ENCODE measurements at regions not wholly inside any gene's neighbourhood (a gene's known extent, or its start where the extent isn't known, plus 50 kb on each side); places are given as distances from the start of the nearest gene placed in this dataset.

DNA sequence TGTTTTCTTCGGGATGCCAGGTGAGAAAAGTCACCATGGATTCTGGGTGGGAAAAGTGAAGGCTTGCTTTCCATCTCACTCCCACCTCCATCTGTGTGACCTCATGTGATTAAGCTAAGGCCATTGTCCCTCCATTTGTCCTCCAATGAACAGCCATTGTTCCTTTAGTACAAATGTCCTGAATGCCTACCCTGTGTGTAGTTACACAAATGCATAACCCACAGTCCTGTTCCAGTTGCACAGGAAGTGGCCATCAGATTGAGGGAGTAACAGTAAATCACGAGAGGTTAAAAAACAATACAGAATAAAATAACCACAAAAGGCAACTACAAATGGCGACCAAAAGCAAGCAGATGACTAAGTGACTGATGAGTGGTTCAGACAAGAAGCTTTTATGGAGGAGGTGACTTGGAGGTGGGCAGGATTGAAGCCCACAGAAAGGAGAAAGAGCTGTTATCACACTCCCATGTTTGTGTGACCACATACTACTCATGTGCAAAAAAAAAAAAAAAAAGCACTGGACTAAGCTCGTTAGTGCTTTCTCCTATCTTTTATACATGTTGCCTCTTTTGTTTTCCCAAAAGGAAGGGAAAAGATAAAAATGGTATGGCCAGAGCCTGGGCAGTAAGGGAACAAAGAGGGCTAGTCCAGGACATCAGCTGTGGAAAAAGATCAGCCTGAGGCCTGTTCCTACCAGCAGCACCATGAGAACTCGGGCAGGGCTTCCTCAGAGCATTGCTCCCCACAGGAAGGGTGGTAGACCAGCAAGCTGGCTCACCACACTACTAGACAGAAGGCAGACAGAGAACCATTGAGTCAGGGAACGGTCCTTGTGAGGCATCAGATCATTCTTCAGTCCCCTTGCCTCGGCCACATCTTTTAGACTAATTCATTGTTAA lies 111.0 kb downstream of the TFAP2A start:
- no peak for DNase-seq

DNA sequence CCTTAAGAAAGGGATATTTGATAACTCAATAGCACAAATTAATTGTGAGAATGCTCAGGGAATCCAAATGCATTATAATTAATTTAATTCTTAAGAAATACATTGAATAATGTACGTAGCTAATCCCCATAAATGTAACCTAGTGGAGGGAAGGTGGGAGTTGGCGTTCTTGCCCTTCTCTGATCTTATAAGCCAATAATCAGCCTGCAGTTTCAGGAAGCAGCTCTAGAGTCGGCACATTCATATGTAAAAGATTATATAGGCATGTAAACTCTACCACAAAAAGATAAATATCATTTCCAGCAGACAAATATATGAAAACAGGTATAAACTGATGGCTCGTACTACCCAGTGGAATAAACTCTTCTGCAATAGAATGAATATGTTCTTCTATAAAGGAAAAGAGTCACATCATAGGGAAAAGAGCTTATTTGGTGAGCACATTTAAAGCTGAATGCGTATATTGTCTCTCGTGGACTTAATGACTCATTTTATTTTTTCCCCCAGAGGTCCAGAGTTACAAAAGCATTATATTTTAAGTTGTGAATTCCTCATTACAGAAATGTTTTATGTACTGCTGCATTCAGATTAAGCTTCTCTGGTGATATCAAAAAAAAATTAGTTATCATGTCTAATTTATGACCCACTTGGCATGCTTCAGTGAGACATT lies 112.2 kb downstream of the TFAP2A start:
- DNase-seq: no peak

DNA sequence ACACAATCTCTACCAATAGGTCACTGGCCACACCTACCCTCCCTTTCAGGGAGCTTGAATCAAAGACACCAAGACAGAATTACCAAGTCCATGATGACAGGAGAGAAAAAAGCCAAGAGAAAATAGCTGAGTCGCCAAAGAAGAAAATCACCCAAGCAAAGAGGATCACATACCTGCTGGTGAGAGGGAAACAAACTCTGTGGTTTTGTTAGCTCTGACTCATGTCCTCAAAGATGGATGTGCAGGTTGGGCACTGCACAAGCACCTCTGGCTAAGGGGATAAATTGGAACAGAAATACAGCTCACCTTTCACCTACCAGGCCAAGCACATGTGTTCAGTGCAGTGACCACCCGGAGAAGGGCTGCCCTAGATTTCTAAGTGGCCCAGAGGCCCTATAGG lies 114.8 kb downstream of the TFAP2A start:
- DNase-seq: no peak

DNA sequence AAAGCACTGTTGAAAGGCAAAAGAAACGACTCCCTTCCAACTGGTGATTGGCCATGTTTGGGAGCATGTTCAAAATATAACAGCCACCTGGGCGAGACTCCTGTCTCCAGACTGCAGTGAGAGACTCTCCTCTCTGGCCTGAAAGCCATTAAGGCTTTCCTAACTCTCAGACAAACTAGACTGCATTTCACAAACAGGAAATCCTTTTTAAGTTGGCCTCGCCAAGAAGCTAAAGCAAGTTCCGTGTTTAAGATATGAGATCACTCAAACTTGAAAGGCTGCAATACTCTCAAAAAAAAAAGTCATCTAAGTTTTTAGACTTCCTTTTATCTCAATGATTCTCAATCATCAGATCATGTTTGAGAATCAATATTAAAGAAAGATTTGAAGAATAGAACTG lies 117.0 kb downstream of the TFAP2A start:
- no peak for DNase-seq

DNA sequence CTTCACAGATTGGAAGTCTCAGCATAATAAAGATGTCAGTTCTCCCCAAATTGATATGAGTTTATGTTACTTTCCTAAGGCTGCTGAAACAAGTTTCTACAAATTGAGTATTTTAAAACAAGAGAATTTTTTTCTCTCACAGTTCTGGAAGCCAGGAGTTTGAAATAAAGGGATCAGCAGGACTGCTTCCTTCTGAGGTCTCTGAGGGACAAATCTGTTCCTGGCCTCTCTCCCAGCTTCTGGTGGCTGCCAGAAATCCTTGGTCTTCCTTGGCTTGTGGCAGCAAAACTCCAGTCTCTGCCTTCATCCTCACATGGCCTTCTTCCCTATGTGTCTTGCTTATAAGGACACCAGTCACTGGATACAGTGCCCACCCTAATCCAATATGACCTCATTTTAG lies 136.1 kb downstream of the TFAP2A start:
- no peak for DNase-seq

DNA sequence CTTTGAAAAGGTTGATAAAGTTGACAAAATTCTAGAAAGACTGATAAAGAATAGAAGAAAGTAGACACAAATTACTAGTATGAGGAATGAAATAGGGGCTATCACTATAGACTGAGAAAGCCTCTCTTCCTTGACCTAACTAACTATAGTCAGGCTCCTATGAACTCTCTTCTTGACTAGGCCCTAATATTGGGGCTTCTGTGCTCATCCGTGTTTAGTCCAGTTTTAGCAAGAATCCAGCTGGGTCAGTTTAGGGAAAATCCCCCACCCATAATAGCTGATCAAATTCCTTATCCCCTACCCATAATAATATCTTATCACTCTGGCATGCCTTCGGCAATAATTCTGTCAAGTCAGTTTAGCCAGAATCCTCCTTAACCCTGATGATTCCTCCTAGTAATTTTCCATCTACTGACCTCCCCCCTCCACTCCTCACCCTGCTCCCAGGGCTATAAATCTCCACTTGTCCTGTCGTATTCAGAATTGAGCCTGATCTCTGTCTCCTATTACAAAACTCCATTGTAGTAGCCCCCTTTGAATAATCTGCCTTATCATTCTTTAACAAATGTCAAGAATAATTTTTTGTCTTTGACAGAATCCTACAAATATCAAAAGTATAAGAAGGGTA lies 138.1 kb downstream of the TFAP2A start:
- no peak for DNase-seq

DNA sequence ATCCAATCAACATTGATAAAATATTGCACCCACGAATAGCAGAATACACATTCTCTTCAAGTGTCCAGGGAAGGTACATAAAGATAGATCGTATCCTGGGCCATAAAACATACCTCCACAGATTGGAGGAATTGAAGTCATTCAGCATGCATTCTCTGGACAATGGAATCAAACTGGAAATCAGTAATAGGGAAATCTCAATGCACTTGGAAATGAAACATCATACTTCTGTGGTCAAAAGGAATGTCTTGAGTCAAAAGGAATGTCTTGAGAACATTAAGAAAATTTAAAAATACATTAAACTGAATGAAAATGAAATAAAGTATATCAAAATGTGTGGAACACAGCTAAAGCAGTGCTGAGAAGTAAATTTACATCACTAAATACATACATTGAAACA lies 138.8 kb downstream of the TFAP2A start:
- DNase-seq: no peak

DNA sequence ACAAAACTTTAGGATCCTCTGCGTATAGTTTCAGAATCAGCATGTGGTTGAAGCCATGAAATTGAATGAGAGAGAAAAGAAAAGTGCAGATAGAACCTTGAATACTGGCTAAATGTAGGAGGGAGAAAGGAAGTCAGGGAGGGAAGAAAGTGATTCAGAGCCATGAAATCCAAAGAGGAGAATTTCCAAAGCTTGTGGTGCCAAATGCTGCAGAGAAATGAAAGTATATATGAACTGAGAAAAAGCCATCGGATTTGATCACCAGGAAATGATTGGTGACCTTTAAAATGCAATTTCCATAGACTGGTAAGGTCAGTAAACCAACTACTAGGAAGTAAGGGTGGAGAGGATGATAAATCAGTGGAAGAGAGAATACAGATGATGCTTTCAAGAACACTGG lies 142.3 kb downstream of the TFAP2A start:
- no peak for DNase-seq

DNA sequence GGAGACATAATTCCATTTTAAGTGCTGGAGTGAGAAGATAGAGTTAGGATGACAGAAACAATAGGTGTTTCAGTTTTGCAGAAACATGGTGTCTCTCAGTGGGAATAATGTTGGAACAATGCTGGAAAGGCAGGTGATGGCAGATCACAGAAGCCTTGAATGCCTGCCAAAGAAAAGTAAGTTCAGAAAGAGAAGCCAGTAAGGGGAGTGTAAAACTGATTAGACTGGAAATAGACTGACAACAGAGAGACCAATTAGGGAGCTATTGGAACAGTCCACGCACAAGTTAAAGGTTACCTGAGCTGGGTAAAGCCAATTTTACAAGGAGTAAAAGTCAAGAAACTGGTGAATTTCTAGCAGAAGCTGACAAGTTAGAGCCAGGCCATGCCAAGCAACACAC lies 142.9 kb downstream of the TFAP2A start:
- DNase-seq: no peak

DNA sequence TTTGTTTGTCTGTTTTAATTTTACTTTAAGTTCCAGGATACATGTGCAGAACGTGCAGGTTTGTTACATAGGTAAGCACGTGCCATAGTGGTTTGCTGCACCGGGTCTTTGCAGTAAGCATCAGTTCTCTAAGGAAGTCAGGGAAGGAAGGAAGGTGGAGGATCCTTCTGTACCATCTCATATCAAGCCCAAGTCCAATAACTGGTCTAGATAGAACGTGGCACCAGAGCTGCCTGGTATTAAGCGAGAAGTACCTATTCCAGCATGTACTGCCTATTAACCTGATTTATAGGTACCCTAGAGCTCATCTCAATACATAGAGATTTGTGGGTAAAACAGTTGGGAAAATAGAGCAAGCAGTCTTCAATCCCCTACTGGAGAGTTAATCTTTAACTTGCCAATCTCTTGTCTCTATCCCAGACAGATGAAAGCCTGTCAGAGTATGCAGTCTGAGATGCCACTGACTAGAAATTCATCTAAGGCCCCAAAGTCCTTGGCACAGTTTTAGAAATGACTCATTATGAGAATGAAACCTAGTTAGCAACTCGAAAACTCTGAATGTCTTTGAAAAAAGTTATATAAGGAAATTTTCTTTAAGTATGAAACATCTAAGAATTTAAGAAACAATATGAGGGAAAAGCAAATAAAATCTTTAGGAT lies 144.9 kb downstream of the TFAP2A start:
- no peak for DNase-seq

DNA sequence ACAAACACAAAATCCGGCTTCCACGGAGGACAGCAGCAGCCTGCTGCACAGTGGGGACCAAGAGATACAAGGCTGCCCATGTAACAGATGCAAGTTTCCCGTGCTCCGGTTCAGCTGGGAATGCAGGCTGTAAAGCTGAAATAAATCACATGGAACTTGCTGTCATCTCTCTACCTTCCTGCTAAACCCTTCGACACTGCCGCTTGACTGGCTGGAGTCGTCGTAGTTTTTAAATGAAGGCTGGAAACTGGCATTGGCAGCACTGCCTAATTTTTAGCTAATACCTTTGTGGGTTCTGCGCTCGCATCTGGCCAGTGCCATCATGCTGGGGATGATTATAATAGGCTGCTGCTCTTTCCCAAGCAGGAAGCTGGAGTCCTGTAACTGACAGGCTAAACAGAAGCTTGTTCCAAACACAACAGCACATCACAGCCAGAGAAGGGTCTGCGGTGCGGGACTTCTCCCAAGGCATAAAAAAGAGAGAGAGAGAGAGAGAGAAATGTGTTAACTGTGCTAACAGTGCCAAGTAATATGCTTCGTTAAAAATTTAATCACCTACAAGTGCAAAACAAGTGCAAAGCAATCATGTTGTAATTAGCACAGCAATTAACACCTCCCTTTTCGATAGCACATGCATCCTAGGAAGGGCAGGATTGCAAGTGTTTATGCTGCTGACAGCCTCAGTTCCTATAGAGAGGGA lies 146.1 kb downstream of the TFAP2A start:
- no peak for DNase-seq

DNA sequence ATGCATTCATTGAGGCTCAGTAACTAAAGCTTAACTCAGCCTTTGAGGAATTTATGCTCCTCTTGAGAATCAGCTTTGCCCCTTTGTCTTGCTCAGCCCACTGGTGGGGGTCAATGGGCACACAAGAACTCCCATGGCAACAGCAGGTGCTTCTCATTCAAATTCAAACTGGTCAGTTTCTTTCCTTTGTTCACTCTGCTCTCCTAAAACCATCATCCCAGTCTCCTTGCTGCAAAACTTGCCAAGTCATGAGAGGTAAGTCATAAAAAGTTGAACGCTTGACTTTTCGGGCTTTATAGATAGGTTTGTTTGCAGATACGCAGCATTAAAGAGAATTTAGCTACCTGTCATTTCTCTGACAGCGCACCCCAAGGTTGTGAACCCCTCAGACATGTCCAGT lies 146.8 kb downstream of the TFAP2A start:
- DNase-seq: no peak

DNA sequence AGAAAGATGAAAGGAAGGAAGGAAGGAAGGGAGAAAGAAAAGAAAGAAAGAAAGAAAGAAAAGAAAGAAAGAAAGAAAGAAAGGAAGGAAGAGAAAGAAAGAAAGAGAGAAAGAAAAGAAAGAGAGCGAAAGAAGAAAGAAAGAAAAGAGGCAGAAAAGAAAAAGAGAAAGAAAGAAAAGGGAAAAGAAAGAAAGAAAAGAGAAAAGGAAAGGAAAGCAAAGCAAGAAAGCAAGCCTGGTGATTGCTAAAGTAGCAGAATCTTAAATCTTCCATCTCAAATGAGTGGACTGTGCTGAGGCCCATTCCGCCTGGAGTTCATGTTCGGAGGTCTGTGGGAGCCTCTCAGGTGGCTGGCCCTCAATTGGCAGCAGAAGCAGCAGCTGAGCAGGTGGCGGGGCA lies 148.4 kb downstream of the TFAP2A start:
- no peak for DNase-seq

DNA sequence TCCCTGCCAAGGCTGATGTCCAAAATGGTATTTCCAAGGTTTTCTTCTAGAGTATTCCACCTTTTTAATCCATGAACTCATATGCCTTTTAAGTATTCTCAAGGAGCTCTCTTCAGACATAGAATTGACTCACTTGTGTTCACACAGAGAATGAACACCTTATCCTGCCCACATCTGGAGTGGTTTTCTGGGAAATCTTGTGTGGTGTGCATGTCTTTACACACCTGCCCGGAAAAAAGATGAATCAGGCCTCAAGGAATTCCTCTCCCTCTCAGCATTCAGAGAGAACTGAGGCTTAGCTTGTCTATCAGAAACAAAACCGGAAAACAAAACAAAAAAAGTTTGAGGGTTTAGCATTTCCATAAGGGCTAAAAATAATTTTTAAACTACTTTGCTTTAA lies 148.8 kb downstream of the TFAP2A start:
- DNase-seq: no peak

DNA sequence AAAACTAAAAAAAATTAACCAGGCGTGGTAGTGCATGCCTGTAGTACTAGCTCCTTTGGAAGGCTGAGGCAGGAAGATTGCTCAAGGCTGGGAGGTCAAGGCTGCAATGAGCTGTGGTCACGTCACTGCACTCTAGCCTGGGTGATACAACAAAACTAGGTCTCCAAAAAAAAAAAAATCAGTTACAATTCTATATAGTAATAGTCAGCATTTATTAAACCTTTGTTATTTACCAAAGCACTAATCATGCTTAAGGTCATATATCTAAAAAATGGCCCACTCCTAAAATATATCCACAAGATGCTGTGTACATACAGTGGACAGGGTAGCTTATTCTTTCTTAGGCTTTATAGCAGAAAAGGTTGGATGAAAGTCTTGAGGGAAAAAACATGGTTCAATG lies 152.4 kb downstream of the TFAP2A start:
- no peak for DNase-seq

DNA sequence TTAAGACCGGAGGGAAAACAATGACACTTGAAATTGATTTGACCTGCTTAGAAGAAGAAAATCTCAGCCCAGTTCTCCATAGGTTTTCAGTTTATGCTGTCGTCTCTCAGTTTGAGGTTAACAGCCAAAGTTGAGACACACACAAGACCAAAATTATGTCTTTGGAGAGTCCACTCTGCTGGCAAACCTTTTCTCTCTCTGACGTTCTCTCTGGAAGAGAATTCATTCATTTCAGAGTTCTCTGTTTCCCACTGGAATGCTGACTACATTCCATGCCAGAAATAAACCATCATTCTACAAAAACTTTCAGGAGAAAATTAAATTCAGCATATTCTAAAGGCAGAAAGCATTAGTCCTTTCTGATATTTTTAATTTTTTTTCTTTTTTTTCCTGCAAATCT lies 155.2 kb downstream of the TFAP2A start:
- no peak for DNase-seq

DNA sequence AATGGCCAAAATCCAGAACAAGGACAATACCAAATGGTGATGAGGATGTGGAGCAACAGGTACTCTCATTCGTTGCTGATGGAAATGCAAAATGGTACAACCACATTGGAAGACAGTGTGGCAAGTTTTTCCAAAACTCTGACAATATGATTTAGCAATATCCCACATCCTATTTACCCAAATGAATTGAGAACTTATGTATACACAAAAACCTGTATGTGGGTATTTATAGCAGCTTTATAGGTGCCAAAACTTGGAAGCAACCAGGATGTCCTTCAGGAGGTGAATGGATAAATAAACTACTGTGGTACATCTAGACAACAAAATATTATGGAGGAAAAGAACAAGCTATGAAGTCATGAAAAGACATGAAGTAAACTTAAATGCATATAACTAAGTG lies 156.5 kb downstream of the TFAP2A start:
- no peak for DNase-seq

DNA sequence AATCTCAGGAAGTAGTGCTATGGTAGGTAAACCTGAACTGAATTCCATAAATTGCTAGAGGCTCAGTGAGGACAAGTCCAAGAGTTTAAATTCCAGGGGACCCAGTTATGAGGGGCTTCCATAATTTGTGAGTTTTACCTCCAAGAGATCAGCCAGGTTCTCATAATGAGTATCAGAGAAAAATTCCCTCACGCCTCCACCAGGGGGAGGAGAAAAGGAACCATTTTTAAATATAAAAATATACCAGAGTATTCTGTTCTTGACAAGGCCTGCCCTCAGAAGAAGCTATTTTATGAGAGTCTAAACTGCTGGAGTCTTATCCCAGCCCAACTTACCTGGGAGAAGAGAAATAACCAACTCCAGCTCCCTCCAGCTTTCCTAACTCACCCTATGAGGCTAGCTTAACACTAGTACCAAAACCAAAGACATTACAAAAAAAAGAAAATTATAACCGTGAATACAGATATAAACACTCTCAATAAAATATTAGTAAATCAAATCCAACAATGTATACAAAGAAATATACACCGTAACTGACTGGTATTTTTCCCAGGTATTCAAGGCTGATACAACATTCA lies 158.7 kb downstream of the TFAP2A start:
- DNase-seq: no peak

DNA sequence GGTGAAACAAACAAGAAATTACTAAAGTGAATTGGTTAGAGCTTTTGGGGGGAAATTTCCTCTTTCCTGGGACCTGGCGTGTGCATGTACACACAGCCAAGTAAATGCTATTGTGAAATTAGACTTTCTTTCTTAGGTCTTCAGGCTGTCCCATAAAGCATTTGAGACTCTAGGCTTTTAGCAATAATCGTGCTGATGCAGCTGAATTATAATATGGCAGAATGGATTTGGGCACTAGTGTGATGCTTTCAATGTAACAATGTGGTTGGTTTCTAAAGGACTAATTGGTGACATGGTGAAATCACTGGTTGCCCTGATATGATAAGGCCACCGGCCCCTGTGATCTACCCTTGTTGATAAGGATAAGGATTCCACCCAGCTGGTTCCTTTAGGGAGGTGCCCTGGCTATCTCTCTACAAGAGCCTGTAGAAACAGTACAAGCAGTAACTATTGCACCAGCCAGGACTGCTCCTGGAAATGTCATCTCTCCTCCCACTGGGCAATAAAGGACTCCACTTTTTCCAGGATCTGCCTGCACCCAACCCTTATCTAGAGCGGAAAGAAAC lies 164.1 kb downstream of the TFAP2A start:
- DNase-seq: no peak

DNA sequence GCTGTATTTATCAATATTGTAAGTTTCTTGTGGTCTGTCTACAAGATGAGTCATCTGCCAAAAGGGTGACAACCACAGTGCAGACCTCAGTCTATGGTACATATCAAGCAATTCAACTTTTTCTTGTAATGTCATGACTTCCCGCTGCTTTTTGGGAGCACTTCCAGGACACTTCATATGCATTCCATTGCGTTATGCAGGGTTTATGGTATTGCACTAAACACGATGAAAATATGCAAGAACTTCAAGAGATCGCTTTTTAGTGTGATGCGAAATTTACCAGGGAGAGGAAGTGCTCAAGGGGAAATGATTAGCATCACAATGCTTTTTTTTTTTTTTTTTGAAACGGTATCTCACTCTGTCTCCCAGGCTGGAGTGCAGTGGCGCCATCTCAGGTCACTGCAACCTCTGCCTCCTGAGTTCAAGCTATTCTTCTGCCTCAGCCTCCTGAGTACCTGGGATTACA lies 166.5 kb downstream of the TFAP2A start:
- DNase-seq: no peak

DNA sequence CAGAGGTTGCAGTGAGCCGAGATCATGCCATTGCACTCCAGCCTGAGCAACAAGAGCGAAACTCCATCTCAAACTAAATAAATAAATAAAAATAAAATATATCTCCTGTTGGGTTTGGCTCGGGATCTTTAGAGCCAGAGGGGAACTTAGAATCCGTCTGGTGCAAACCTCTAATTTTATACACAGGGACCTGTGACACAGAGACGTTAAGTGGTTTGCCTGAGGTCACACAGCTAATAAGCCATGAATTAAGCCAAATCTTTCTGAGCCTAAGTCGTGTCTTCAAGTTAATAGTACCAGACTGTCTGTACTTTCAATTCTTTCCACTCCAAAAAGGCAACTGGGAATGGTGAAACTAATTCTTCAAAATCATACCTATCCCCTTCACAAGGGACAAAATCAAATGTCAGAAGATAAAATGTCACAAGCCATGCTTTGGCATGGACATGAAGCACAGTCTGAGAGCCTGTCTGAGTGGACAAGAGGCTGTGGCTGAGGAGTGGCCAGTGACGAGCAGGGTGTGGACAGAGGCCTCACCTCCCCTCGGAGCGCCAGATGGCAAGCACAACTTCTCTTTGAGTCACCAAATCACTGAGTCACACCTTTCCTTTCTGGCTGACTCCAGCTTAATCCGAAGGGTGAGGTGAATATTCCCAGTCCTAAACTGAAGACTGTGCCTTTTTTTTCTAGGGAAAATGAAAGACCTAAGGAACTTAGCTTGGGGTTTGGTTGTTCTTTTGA lies 177.4 kb downstream of the TFAP2A start:
- DNase-seq: no peak

All from activated CD8-positive, alpha-beta memory T cell treated with anti-CD3 and anti-CD28 coated beads, Interleukin-2, amount 50 U/mL, for 4 hours (primary cell).